ENCODE measurements at regions not wholly inside any gene's neighbourhood (a gene's known extent, or its start where the extent isn't known, plus 50 kb on each side); places are given as distances from the start of the nearest gene placed in this dataset.

- H3K27me3 ChIP-seq (ENCODE audit: low read depth, low read length): no peaks in the 10 kb centered on the region
- no peaks in the 10 kb centered on the region for H3K9me3 ChIP-seq (ENCODE audit: control insufficient read depth in 1 of 2, low read length in 2 of 2)
- no peak overlapping the region for H3K27ac ChIP-seq (ENCODE audit: low read length)
- H3K4me1 ChIP-seq (ENCODE audit: control insufficient read depth in 1 of 2, insufficient read depth in 2 of 2, low read length in 2 of 2): no peaks in the 10 kb centered on the region
- no peaks in the 10 kb centered on the region for H3K36me3 ChIP-seq (ENCODE audit: control insufficient read depth in 1 of 2, insufficient read depth in 2 of 2, low read length in 2 of 2)
- no peak overlapping the region for H3K4me3 ChIP-seq (ENCODE audit: low read depth in 1 of 2, low read length in 2 of 2)
Measured at GRCh38 chr13:76552041-76552772, 334.0 kb downstream of the KCTD12 start.

GRCh38 chr13:76542176-76542575, 344.0 kb downstream of the KCTD12 start:
- Histone ChIP-seq H3K4me3 (ENCODE audit: low read depth in 1 of 2, low read length in 2 of 2) (no peak overlapping the region), H3K27me3 (ENCODE audit: low read depth, low read length) (no peaks in the 10 kb centered on the region), H3K36me3 (ENCODE audit: control insufficient read depth in 1 of 2, insufficient read depth in 2 of 2, low read length in 2 of 2) (no peaks in the 10 kb centered on the region), H3K9me3 (ENCODE audit: control insufficient read depth in 1 of 2, low read length in 2 of 2) (no peaks in the 10 kb centered on the region), H3K27ac (ENCODE audit: low read length) (no peak overlapping the region), H3K4me1 (ENCODE audit: control insufficient read depth in 1 of 2, insufficient read depth in 2 of 2, low read length in 2 of 2) (no peaks in the 10 kb centered on the region)

DNA sequence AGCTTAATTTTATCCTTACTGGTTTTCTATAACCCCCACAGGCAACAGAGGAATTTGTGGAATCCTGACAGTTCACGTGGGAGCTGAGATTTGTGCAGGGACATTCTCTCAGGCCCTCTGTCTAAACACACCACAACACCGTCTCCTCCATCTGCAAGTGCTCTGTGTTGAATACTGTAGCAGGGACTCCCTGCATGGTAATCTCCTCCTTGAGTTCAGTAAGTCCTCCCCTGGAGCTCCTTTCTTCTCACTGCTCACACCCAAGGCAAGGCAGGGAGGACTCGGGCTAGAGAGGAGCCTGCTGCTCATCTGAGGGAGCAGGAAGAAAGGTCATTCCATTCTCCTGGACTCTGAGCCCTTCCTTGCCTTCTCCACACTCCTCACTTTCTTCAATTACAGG, 348.2 kb downstream of the KCTD12 start:
- Histone ChIP-seq H3K4me3 (ENCODE audit: low read depth in 1 of 2, low read length in 2 of 2) (no peak overlapping the region), H3K36me3 (ENCODE audit: control insufficient read depth in 1 of 2, insufficient read depth in 2 of 2, low read length in 2 of 2) (no peaks in the 10 kb centered on the region), H3K9me3 (ENCODE audit: control insufficient read depth in 1 of 2, low read length in 2 of 2) (no peaks in the 10 kb centered on the region), H3K4me1 (ENCODE audit: control insufficient read depth in 1 of 2, insufficient read depth in 2 of 2, low read length in 2 of 2) (no peaks in the 10 kb centered on the region), H3K27ac (ENCODE audit: low read length) (no peak overlapping the region), H3K27me3 (ENCODE audit: low read depth, low read length) (no peaks in the 10 kb centered on the region)

DNA sequence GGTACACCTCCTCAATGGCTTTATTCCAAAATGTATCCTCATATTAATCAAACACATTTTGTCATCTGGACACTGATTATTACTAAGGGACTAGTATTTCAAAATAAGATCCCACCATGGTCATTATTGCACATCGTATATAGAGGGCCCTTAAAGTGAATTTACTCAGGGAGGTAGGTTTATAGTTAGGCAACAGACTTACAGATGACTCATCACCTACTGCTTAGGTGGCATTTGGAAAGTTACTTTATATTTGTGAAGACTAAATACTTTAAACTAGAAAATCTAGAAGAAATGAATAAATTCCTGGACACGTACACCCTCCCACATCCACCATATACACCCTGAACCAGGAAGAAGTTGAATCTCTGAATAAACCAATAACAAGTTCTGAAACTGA, 353.0 kb downstream of the KCTD12 start:
- Histone ChIP-seq H3K4me1 (ENCODE audit: control insufficient read depth in 1 of 2, insufficient read depth in 2 of 2, low read length in 2 of 2) (no peaks in the 10 kb centered on the region), H3K27ac (ENCODE audit: low read length) (no peak overlapping the region), H3K4me3 (ENCODE audit: low read depth in 1 of 2, low read length in 2 of 2) (no peak overlapping the region), H3K27me3 (ENCODE audit: low read depth, low read length) (no peaks in the 10 kb centered on the region), H3K9me3 (ENCODE audit: control insufficient read depth in 1 of 2, low read length in 2 of 2) (no peaks in the 10 kb centered on the region), H3K36me3 (ENCODE audit: control insufficient read depth in 1 of 2, insufficient read depth in 2 of 2, low read length in 2 of 2) (no peaks in the 10 kb centered on the region)

GRCh38 chr13:76527041-76527440, 359.2 kb downstream of the KCTD12 start:
- no peaks in the 10 kb centered on the region for H3K27me3 ChIP-seq (ENCODE audit: low read depth, low read length)
- no peaks in the 10 kb centered on the region for H3K4me1 ChIP-seq (ENCODE audit: control insufficient read depth in 1 of 2, insufficient read depth in 2 of 2, low read length in 2 of 2)
- H3K36me3 ChIP-seq (ENCODE audit: control insufficient read depth in 1 of 2, insufficient read depth in 2 of 2, low read length in 2 of 2): no peaks in the 10 kb centered on the region
- H3K27ac ChIP-seq (ENCODE audit: low read length): no peak overlapping the region
- H3K9me3 ChIP-seq (ENCODE audit: control insufficient read depth in 1 of 2, low read length in 2 of 2): no peaks in the 10 kb centered on the region
- H3K4me3 ChIP-seq (ENCODE audit: low read depth in 1 of 2, low read length in 2 of 2): no peak overlapping the region

DNA sequence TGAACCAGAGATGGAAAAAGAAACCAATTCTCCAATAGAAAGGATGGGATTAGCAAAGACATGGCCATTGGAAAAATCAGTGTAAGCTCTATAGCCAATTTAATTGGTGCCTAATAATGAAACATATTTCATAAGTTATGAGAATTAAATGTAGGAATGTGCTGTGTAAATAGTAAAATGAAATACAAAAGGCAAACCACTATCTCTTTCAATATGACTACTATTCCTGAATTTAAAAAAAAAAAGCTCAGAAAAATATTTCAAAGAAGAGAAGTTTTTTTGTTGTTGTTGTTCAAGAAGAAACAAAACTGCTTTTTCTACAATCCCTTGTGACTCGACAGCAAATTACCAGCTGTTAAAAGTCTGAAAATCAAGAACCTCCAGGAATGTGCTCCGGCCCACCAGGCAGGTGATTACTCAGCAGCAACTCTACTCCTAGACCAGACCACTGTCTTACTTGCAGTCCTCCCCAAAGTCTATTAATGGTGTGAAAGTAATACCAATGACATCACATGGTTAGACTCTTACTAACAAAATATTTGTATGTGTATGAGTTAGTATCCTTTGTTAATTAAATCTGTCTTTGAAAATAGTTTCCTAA, 362.4 kb downstream of the KCTD12 start:
- H3K4me1 ChIP-seq (ENCODE audit: control insufficient read depth in 1 of 2, insufficient read depth in 2 of 2, low read length in 2 of 2): no peaks in the 10 kb centered on the region
- H3K36me3 ChIP-seq (ENCODE audit: control insufficient read depth in 1 of 2, insufficient read depth in 2 of 2, low read length in 2 of 2): no peaks in the 10 kb centered on the region
- H3K9me3 ChIP-seq (ENCODE audit: control insufficient read depth in 1 of 2, low read length in 2 of 2): no peaks in the 10 kb centered on the region
- H3K27me3 ChIP-seq (ENCODE audit: low read depth, low read length): no peaks in the 10 kb centered on the region
- no peak overlapping the region for H3K27ac ChIP-seq (ENCODE audit: low read length)
- H3K4me3 ChIP-seq (ENCODE audit: low read depth in 1 of 2, low read length in 2 of 2): no peak overlapping the region

- no peaks in the 10 kb centered on the region for H3K9me3 ChIP-seq (ENCODE audit: control insufficient read depth in 1 of 2, low read length in 2 of 2)
- H3K27me3 ChIP-seq (ENCODE audit: low read depth, low read length): no peaks in the 10 kb centered on the region
- no peaks in the 10 kb centered on the region for H3K4me1 ChIP-seq (ENCODE audit: control insufficient read depth in 1 of 2, insufficient read depth in 2 of 2, low read length in 2 of 2)
- H3K36me3 ChIP-seq (ENCODE audit: control insufficient read depth in 1 of 2, insufficient read depth in 2 of 2, low read length in 2 of 2): no peaks in the 10 kb centered on the region
- H3K4me3 ChIP-seq (ENCODE audit: low read depth in 1 of 2, low read length in 2 of 2): no peak overlapping the region
- no peak overlapping the region for H3K27ac ChIP-seq (ENCODE audit: low read length)
Measured at GRCh38 chr13:76522083-76522755, 364.0 kb downstream of the KCTD12 start.

DNA sequence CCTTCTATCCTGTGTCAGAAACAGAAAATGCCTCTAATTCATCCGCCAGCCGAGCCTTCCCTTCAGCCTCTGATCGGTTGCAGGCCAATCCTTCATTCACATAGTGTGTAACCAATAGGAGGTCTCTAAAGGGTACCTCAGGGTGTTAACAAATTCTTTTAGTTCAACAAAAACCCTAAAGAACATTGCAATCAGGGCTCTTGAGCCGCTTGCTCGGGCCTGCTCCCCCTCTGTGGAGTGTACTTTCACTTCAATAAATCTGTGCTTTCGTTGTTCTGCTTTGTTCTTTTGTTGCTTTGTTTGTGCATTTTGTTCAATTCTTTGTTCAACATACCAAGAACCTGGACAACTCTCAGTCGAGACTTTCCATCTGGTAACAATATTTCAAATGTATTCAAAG, 366.5 kb downstream of the KCTD12 start:
- Histone ChIP-seq H3K4me1 (ENCODE audit: control insufficient read depth in 1 of 2, insufficient read depth in 2 of 2, low read length in 2 of 2) (no peaks in the 10 kb centered on the region), H3K36me3 (ENCODE audit: control insufficient read depth in 1 of 2, insufficient read depth in 2 of 2, low read length in 2 of 2) (no peaks in the 10 kb centered on the region), H3K27me3 (ENCODE audit: low read depth, low read length) (no peaks in the 10 kb centered on the region), H3K4me3 (ENCODE audit: low read depth in 1 of 2, low read length in 2 of 2) (no peak overlapping the region), H3K27ac (ENCODE audit: low read length) (no peak overlapping the region), H3K9me3 (ENCODE audit: control insufficient read depth in 1 of 2, low read length in 2 of 2) (no peaks in the 10 kb centered on the region)

- no peaks in the 10 kb centered on the region for H3K9me3 ChIP-seq (ENCODE audit: control insufficient read depth in 1 of 2, low read length in 2 of 2)
Measured at GRCh38 chr13:76516586-76516985, 369.6 kb downstream of the KCTD12 start.

DNA sequence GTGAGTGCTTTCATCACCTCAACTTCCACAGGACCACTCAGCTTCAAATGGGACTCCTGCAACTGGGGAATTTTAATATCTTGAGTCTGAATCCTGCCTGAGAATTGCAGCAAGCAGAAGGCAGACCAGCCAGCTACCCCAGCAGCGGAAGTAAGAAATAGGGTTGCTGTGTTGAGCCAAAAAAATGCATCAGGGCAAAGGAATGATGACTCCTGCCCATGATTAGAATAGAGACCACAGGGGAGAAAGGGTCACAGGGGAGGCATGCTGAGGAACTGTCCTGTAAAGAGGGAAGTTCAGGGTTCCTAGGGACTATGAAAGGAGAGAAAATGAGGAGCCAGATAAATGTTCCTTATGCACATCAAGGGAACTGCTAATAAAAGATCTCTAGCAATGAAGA, 370.2 kb downstream of the KCTD12 start:
- H3K27me3 ChIP-seq (ENCODE audit: low read depth, low read length): no peaks in the 10 kb centered on the region
- H3K4me1 ChIP-seq (ENCODE audit: control insufficient read depth in 1 of 2, insufficient read depth in 2 of 2, low read length in 2 of 2): no peaks in the 10 kb centered on the region
- H3K4me3 ChIP-seq (ENCODE audit: low read depth in 1 of 2, low read length in 2 of 2): no peak overlapping the region
- no peaks in the 10 kb centered on the region for H3K9me3 ChIP-seq (ENCODE audit: control insufficient read depth in 1 of 2, low read length in 2 of 2)
- no peaks in the 10 kb centered on the region for H3K36me3 ChIP-seq (ENCODE audit: control insufficient read depth in 1 of 2, insufficient read depth in 2 of 2, low read length in 2 of 2)
- H3K27ac ChIP-seq (ENCODE audit: low read length): no peak overlapping the region

More at GRCh38 chr13:76516586-76516985, 369.6 kb downstream of the KCTD12 start:
- Histone ChIP-seq H3K27ac (ENCODE audit: low read length) (no peak overlapping the region), H3K4me3 (ENCODE audit: low read depth in 1 of 2, low read length in 2 of 2) (no peak overlapping the region), H3K36me3 (ENCODE audit: control insufficient read depth in 1 of 2, insufficient read depth in 2 of 2, low read length in 2 of 2) (no peaks in the 10 kb centered on the region), H3K4me1 (ENCODE audit: control insufficient read depth in 1 of 2, insufficient read depth in 2 of 2, low read length in 2 of 2) (no peaks in the 10 kb centered on the region), H3K27me3 (ENCODE audit: low read depth, low read length) (no peaks in the 10 kb centered on the region)

GRCh38 chr13:76512721-76513145, 373.5 kb downstream of the KCTD12 start:
- no peak overlapping the region for H3K4me3 ChIP-seq (ENCODE audit: low read depth in 1 of 2, low read length in 2 of 2)
- H3K4me1 ChIP-seq (ENCODE audit: control insufficient read depth in 1 of 2, insufficient read depth in 2 of 2, low read length in 2 of 2): no peaks in the 10 kb centered on the region
- H3K27ac ChIP-seq (ENCODE audit: low read length): no peak overlapping the region
- H3K27me3 ChIP-seq (ENCODE audit: low read depth, low read length): no peaks in the 10 kb centered on the region
- H3K36me3 ChIP-seq (ENCODE audit: control insufficient read depth in 1 of 2, insufficient read depth in 2 of 2, low read length in 2 of 2): no peaks in the 10 kb centered on the region
- no peaks in the 10 kb centered on the region for H3K9me3 ChIP-seq (ENCODE audit: control insufficient read depth in 1 of 2, low read length in 2 of 2)

All from muscle layer of duodenum (tissue), 2 donors.